ENCODE measurements at regions not wholly inside any gene's neighbourhood (a gene's known extent, or its start where the extent isn't known, plus 50 kb on each side); places are given as distances from the start of the nearest gene placed in this dataset.
"Not testable (repeated sequence)": the region's sequence is repeated elsewhere in the genome, so short reads cannot be mapped to it uniquely, and the experiment has no call there.

DNA sequence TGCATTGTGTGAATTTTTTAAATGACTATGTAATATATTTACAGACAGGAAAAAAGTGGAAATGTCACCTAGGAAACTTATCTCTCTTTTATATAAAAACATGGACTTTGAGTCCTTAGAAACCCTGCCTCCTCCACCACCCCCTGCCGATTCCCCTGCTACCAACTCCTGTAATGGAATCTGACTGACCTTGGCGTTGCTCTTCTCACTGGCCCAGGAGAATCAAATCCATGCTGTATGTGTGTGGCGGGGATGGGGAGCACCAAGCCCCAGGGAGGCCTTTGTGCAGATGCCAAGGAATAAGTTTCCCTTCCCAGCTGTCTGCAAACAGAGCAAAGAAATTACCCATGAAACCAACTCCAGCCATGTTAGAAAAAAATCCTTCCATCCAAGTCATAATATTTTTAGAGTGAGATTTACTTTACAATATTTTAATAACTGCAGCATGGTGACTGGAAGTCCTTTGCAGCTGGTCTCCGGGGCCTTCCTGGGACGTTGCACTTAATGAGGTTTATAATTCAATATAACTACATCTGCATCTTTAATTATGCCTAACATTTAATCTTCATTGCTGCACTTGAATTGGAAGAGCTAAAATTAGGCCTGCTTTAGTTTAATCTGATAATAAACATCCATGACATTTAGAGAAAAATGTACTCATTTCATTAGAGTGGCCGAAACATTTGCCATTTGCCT lies 111.4 kb upstream of the CACUL1 start:
- H3K4me3 ChIP-seq (ENCODE audit: low read length), result no peak overlapping the region
- DNase-seq (ENCODE audit: low read depth, low spot score), result no peak

DNA sequence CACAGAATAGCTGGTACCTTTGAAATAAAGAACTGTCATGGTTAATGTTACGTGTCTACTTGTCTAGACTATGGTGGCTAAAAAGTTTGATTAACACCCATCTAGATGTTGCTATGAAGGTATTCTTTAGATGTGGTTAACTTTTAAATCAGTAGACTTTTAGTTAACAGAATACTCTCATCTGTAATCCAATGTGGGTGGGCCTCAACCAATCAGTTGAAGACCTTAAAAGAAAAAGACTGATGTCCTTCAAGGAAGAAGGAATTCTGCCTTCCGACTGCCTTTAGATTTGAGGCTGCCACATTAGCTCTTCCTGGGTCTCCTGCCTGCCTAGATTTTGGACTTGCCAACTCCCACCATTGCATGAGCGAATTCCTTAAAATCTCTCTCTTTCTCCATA lies 113.0 kb upstream of the CACUL1 start:
- no peak for DNase-seq (ENCODE audit: low read depth, low spot score)
- H3K4me3 ChIP-seq (ENCODE audit: low read length), result no peak overlapping the region

- DNase-seq (ENCODE audit: low read depth, low spot score), result no peak
- H3K4me3 ChIP-seq (ENCODE audit: low read length), result no peak overlapping the region
Measured at GRCh38 chr10:118868589-118868988, 113.8 kb upstream of the CACUL1 start.

DNA sequence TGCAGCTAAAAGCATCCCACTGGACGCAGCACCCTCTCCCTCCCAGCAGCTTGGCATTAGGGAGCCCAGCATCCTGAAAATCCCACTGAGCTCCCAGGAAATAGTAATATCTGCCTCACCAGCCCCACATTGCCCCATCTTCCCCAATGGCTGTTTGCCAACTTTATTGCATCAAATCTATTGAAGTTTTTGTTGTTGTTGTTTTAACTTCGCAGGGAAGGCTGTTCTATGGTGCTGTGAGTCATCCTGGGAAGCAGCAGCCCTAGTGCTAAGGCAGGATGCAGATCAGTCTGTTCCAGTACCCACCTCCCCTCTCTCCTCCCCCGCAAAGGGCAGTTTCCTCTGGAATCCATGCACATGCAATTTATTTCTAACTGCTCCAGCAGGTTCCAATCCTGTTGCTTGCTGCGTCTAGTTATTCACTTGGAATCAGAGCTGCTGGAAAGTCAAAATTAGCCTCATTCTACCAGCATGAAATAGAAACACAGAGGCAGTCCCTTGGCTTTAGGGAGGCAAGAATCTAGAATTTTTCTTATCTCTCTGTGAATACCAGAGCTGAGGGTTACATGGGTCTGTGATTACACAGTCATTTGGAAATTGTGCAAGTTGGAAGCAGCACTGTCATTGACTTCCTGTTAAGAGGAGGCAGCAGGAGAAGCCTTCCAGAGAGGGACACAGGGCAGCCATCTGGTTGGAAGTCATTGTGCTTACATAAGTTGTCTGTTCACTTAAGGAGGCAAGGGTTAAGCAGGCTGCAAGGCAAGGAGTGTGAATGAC lies 115.9 kb upstream of the CACUL1 start:
- H3K4me3 ChIP-seq (ENCODE audit: low read length), result no peak overlapping the region
- DNase-seq (ENCODE audit: low read depth, low spot score), result no peak

- H3K4me3 ChIP-seq (ENCODE audit: low read length), result no peak overlapping the region
- no peak for DNase-seq (ENCODE audit: low read depth, low spot score)
Measured at GRCh38 chr10:118871244-118871865, 116.6 kb upstream of the CACUL1 start.

GRCh38 chr10:118873091-118873737 lies 118.4 kb upstream of the CACUL1 start:
- DNase-seq (ENCODE audit: low read depth, low spot score), result no peak
- no peak overlapping the region for H3K4me3 ChIP-seq (ENCODE audit: low read length)

GRCh38 chr10:118873738-118874105 lies 119.0 kb upstream of the CACUL1 start:
- no peak for DNase-seq (ENCODE audit: low read depth, low spot score)
- no peak overlapping the region for H3K4me3 ChIP-seq (ENCODE audit: low read length)

DNA sequence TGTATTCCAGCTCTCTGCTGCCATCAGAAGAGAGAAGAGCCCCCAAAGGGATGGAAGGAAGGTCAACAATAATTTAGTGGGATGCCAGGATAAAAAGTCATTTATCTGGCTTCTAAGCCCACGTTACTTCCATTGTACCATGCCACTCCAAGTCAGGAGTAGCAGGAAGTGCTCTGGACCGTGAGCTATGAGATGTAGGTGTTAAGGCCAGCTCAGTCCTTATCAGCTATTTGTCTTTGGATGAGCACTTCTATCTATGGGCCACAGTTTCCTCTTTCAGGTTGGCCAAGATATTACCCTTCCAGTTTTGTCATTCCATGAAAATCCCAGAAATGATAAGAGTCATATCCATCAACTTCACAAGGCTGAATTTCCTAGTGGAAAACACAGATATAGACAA lies 119.4 kb upstream of the CACUL1 start:
- H3K4me3 ChIP-seq (ENCODE audit: low read length), result no peak overlapping the region
- no peak for DNase-seq (ENCODE audit: low read depth, low spot score)

GRCh38 chr10:118875087-118875486 lies 120.3 kb upstream of the CACUL1 start:
- no peak overlapping the region for H3K4me3 ChIP-seq (ENCODE audit: low read length)
- DNase-seq (ENCODE audit: low read depth, low spot score), result no peak

DNA sequence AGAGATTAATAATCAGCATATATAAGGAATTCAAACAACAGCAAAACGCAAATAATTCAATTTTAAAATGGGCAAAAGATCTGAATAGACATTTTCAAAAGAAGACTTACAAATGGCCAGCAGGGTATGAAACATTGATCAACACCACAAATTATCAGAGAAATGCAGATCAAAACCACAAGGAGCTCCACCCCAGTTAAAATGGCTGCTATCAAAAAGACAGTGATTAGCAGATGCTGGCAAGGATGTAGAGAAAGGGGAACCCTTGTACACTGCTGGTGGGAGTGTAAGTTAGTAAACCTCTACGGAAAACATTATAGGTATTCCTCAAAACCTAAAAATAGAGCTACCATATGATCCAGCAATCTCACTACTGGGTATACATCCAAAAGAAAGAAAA lies 128.0 kb upstream of the CACUL1 start:
- DNase-seq (ENCODE audit: low read depth, low spot score), result no peak

GRCh38 chr10:118892255-118892654 lies 137.3 kb upstream of the NANOS1 start:
- no peak overlapping the region for H3K4me3 ChIP-seq (ENCODE audit: low read length)

More for the DNA sequence above, 128.0 kb upstream of the CACUL1 start:
- no peak overlapping the region for H3K4me3 ChIP-seq (ENCODE audit: low read length)

GRCh38 chr10:118894891-118895290 lies 134.6 kb upstream of the NANOS1 start:
- DNase-seq (ENCODE audit: low read depth, low spot score), result not testable (repeated sequence)

More at GRCh38 chr10:118892255-118892654, 137.3 kb upstream of the NANOS1 start:
- no peak for DNase-seq (ENCODE audit: low read depth, low spot score)

GRCh38 chr10:118900617-118901016 lies 128.9 kb upstream of the NANOS1 start:
- DNase-seq (ENCODE audit: low read depth, low spot score), result no peak
- no peak overlapping the region for H3K4me3 ChIP-seq (ENCODE audit: low read length)

More at GRCh38 chr10:118894891-118895290, 134.6 kb upstream of the NANOS1 start:
- H3K4me3 ChIP-seq (ENCODE audit: low read length), result not testable (repeated sequence)

- H3K4me3 ChIP-seq (ENCODE audit: low read length), result no peak overlapping the region
- DNase-seq (ENCODE audit: low read depth, low spot score), result no peak
Measured at GRCh38 chr10:118901380-118901779, 128.1 kb upstream of the NANOS1 start.

DNA sequence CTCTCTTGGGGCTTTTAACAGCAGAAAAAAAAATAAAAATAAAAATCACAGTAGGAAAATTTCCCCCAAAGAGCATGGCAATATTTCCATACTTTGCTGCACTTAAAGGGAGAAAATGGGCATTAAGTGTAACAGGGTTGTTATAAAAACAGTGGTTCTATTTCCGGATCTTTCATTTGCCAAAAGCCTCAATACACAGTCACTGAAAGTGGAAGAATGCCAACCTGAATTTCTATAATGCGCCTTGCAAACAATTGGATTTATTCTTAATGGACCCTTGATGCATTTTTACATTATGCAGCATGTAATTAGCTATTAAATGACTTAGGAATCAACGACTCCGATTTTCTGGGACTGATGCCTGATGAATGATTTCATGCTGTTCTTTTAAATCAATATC lies 127.6 kb upstream of the NANOS1 start:
- DNase-seq (ENCODE audit: low read depth, low spot score), result no peak
- no peak overlapping the region for H3K4me3 ChIP-seq (ENCODE audit: low read length)

DNA sequence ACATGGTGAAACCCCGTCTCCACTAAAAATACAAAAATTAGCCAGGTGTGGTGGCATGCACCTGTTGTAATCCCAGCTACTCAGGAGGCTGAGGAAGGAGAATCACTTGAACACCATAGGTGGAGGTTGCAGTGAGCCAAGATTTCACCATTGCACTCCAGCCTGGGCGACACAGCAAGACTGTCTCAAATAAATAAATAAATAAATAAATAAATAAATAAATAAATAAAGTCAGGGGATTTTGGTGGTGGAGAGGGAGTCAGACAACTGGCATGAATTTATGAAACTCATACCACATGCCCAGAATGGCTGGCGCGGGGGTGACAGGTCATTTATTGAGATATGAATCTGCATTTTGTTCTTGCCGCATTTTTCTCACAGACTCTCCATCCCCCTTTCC lies 126.9 kb upstream of the NANOS1 start:
- not testable (repeated sequence) for H3K4me3 ChIP-seq (ENCODE audit: low read length); DNase-seq (ENCODE audit: low read depth, low spot score)

GRCh38 chr10:118903251-118903650 lies 126.3 kb upstream of the NANOS1 start:
- no peak for DNase-seq (ENCODE audit: low read depth, low spot score)
- no peak overlapping the region for H3K4me3 ChIP-seq (ENCODE audit: low read length)

GRCh38 chr10:118903691-118904090 lies 125.8 kb upstream of the NANOS1 start:
- no peak overlapping the region for H3K4me3 ChIP-seq (ENCODE audit: low read length)
- no peak for DNase-seq (ENCODE audit: low read depth, low spot score)

GRCh38 chr10:118904286-118904685 lies 125.2 kb upstream of the NANOS1 start:
- no peak overlapping the region for H3K4me3 ChIP-seq (ENCODE audit: low read length)
- no peak for DNase-seq (ENCODE audit: low read depth, low spot score)

DNA sequence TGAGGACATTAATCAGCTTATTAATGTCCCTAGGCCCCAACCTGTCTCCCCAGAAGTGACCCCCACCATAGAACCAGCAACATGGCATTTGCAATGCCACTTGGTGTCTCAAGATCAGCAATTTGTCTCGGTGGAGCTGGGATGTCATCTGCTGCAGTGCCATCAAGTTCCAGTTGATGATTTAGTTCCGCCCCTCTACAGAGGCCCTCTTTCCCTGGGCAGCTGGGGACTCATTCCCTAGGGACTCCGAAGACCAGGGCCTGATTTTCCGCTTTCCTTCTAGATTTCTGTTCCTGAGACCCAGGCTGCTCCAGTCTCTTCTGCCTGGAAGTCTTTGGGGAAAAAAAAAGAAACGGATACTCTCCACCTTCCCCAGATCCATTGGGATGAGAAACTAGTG lies 122.5 kb upstream of the NANOS1 start:
- DNase-seq (ENCODE audit: low read depth, low spot score), result no peak
- H3K4me3 ChIP-seq (ENCODE audit: low read length), result no peak overlapping the region
